ENCODE measurements at regions not wholly inside any gene's neighbourhood (a gene's known extent, or its start where the extent isn't known, plus 50 kb on each side); places are given as distances from the start of the nearest gene placed in this dataset.

- H3K27ac Mint-ChIP-seq (ENCODE audit: unreplicated experiment): no peak overlapping the region
- H3K4me3 Mint-ChIP-seq (ENCODE audit: unreplicated experiment): no peak overlapping the region
- H3K9me3 Mint-ChIP-seq (ENCODE audit: unreplicated experiment): no peaks in the 10 kb centered on the region
- DNase-seq: no peak
- TF ChIP-seq CTCF (IDR thresholded peaks at IDR 0.05; ENCODE audit: partially characterized antibody, unreplicated experiment): no peak
- H3K36me3 Mint-ChIP-seq (ENCODE audit: unreplicated experiment): no peaks in the 10 kb centered on the region
- peaks cover 9% of the 10 kb centered on the region for H3K4me1 Mint-ChIP-seq (ENCODE audit: low read depth, unreplicated experiment)
- peaks cover 2% of the 10 kb centered on the region for H3K27me3 Mint-ChIP-seq (ENCODE audit: unreplicated experiment)
These were observed 147.2 kb upstream of the SFRP2 start for GRCh38 chr4:153936121-153936520.

- H3K9me3 Mint-ChIP-seq (ENCODE audit: unreplicated experiment): no peaks in the 10 kb centered on the region
- no peak for DNase-seq
- peaks cover 2% of the 10 kb centered on the region for H3K27me3 Mint-ChIP-seq (ENCODE audit: unreplicated experiment)
- no peaks in the 10 kb centered on the region for H3K36me3 Mint-ChIP-seq (ENCODE audit: unreplicated experiment)
- no peak for TF ChIP-seq CTCF (IDR thresholded peaks at IDR 0.05; ENCODE audit: partially characterized antibody, unreplicated experiment)
- H3K27ac Mint-ChIP-seq (ENCODE audit: unreplicated experiment): no peak overlapping the region
- no peak overlapping the region for H3K4me3 Mint-ChIP-seq (ENCODE audit: unreplicated experiment)
- peaks cover 8% of the 10 kb centered on the region for H3K4me1 Mint-ChIP-seq (ENCODE audit: low read depth, unreplicated experiment)
These were observed 145.8 kb upstream of the SFRP2 start for GRCh38 chr4:153934688-153935017.

GRCh38 chr4:153933915-153934687 lies 145.2 kb upstream of the SFRP2 start:
- DNase-seq: no peak
- H3K27ac Mint-ChIP-seq (ENCODE audit: unreplicated experiment): peak overlapping the region; percentile 34
- no peaks in the 10 kb centered on the region for H3K9me3 Mint-ChIP-seq (ENCODE audit: unreplicated experiment)
- H3K4me1 Mint-ChIP-seq (ENCODE audit: low read depth, unreplicated experiment): peaks cover 8% of the 10 kb centered on the region
- H3K27me3 Mint-ChIP-seq (ENCODE audit: unreplicated experiment): peaks cover 2% of the 10 kb centered on the region
- H3K4me3 Mint-ChIP-seq (ENCODE audit: unreplicated experiment): no peak overlapping the region
- no peaks in the 10 kb centered on the region for H3K36me3 Mint-ChIP-seq (ENCODE audit: unreplicated experiment)
- TF ChIP-seq CTCF (IDR thresholded peaks at IDR 0.05; ENCODE audit: partially characterized antibody, unreplicated experiment): no peak

GRCh38 chr4:153931804-153932203 lies 142.9 kb upstream of the SFRP2 start:
- Mint-ChIP-seq H3K9me3 (ENCODE audit: unreplicated experiment) (no peaks in the 10 kb centered on the region), H3K36me3 (ENCODE audit: unreplicated experiment) (no peaks in the 10 kb centered on the region), H3K27me3 (ENCODE audit: unreplicated experiment) (peaks cover 2% of the 10 kb centered on the region), H3K4me1 (ENCODE audit: low read depth, unreplicated experiment) (peaks cover 8% of the 10 kb centered on the region), H3K27ac (ENCODE audit: unreplicated experiment) (no peak overlapping the region), H3K4me3 (ENCODE audit: unreplicated experiment) (no peak overlapping the region)
- no peak for TF ChIP-seq CTCF (IDR thresholded peaks at IDR 0.05; ENCODE audit: partially characterized antibody, unreplicated experiment)
- no peak for DNase-seq

- TF ChIP-seq CTCF (IDR thresholded peaks at IDR 0.05; ENCODE audit: partially characterized antibody, unreplicated experiment): no peak
- H3K4me3 Mint-ChIP-seq (ENCODE audit: unreplicated experiment): no peak overlapping the region
- H3K36me3 Mint-ChIP-seq (ENCODE audit: unreplicated experiment): no peaks in the 10 kb centered on the region
- H3K27me3 Mint-ChIP-seq (ENCODE audit: unreplicated experiment): peaks cover 2% of the 10 kb centered on the region
- no peak overlapping the region for H3K27ac Mint-ChIP-seq (ENCODE audit: unreplicated experiment)
- no peak for DNase-seq
- peaks cover 4% of the 10 kb centered on the region for H3K4me1 Mint-ChIP-seq (ENCODE audit: low read depth, unreplicated experiment)
- H3K9me3 Mint-ChIP-seq (ENCODE audit: unreplicated experiment): no peaks in the 10 kb centered on the region
These were observed 140.8 kb upstream of the SFRP2 start for GRCh38 chr4:153929675-153930074.
